ENCODE measurements at regions not wholly inside any gene's neighbourhood (a gene's known extent, or its start where the extent isn't known, plus 50 kb on each side); places are given as distances from the start of the nearest gene placed in this dataset.

DNA sequence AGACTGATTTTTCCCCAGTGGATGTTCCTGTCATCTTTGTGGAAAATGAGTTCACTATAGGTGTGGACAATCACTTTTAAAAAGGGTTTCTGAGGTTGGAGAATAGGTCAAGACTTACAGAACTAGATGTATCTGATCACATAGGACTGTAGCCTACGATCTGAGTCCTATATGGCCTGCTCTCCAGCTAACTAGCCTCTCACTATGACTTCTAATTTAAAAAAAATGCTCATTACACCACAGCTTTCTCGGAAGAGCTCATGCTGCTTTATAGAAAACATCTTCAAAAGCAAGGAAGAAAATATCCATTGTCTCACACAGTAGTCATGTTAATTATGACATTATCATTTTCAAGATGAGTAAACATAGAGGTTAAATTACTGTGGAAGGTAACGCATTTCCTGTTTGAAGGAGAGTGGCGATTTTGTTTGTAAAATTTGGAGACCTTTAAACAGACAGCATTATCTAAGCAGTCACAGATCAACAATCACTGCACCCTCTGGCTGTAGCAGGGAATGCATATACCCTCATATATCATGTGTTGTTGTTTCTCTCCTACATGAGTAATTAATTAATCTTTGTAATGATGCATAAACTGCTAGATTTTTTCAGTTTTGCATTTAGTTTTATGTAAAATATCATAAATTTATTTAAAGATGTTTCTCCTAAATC lies 573.7 kb downstream of the GABRG2 start:
- DNase-seq: no peak
- Histone ChIP-seq H3K36me3 (ENCODE audit: control insufficient read depth, insufficient read depth, low read length) (no peaks in the 10 kb centered on the region), H3K27me3 (replicated peaks; ENCODE audit: control insufficient read depth, insufficient read depth, low read length) (no peaks in the 10 kb centered on the region), H3K4me3 (ENCODE audit: low read depth, low read length) (no peak overlapping the region), H3K4me1 (no peaks in the 10 kb centered on the region), H3K9me3 (no peaks in the 10 kb centered on the region)
- Mint-ChIP-seq H3K4me1 (ENCODE audit: low read depth, unreplicated experiment) (no peaks in the 10 kb centered on the region), H3K27ac (ENCODE audit: unreplicated experiment) (no peak overlapping the region), H3K4me3 (ENCODE audit: unreplicated experiment) (no peak overlapping the region), H3K9me3 (ENCODE audit: unreplicated experiment) (peaks cover 9% of the 10 kb centered on the region), H3K36me3 (ENCODE audit: insufficient read depth, unreplicated experiment) (no peaks in the 10 kb centered on the region), H3K27me3 (ENCODE audit: insufficient read depth, unreplicated experiment) (no peaks in the 10 kb centered on the region)
- CTCF ChIA-PET: interaction anchor here (0.7 kb wide), 1 partner anchor 432 kb away, joined by 4 read pairs; no protein-coding TSS in a partner anchor
- intact Hi-C loops (cut with micrococcal nuclease; ENCODE audit: unreplicated experiment): no loop called here
- BruUV-seq (replicated peaks): no TSS peak
- POLR2A ChIA-PET: no interaction called here
- TF ChIP-seq, protein P1, sequence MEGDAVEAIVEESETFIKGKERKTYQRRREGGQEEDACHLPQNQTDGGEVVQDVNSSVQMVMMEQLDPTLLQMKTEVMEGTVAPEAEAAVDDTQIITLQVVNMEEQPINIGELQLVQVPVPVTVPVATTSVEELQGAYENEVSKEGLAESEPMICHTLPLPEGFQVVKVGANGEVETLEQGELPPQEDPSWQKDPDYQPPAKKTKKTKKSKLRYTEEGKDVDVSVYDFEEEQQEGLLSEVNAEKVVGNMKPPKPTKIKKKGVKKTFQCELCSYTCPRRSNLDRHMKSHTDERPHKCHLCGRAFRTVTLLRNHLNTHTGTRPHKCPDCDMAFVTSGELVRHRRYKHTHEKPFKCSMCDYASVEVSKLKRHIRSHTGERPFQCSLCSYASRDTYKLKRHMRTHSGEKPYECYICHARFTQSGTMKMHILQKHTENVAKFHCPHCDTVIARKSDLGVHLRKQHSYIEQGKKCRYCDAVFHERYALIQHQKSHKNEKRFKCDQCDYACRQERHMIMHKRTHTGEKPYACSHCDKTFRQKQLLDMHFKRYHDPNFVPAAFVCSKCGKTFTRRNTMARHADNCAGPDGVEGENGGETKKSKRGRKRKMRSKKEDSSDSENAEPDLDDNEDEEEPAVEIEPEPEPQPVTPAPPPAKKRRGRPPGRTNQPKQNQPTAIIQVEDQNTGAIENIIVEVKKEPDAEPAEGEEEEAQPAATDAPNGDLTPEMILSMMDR (IDR thresholded peaks at IDR 0.05; ENCODE audit: insufficient read depth in 1 of 2, low read depth in 1 of 2, low read length in 1 of 2, severe bottlenecking in 1 of 2, unreplicated experiment in 1 of 2): no peak

DNA sequence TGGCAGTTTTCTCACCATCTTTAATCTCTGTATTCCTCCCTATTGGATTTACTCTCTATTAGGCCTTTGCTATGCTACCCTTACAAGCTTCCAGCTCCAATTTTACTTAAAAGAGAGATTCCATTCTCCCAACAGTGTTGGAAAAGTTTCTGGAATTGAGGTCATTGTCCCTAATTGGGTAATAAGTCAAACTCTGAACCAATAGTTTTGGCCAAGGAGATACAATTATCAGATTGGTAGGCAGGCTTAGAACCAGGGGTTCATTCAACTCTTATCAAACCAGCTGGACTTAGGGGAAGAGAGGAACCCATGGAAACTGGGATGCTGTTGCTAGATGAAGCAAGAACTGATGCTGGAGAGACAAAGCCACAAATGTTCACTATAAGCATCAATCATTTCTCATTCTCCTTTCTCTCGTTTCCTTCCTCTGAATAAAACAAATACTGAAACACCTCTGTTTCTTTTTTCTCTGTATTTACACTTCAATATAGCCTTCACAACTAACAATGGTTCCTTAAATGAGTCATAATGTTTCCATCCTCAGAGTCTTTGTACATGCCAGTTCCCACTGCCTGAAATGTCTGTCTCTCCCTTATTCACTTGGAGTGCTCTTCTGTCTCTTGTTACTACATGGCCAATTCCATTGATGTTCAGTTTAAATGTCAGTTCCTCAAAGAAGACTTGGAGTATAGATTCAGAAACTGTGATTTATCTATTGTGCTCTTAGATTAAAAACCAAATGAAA lies 587.3 kb downstream of the GABRG2 start:
- H3K4me1 ChIP-seq: no peaks in the 10 kb centered on the region
- no peaks in the 10 kb centered on the region for H3K36me3 ChIP-seq (ENCODE audit: control insufficient read depth, insufficient read depth, low read length)
- no peak for DNase-seq
- BruUV-seq (replicated peaks): no TSS peak
- H3K4me3 ChIP-seq (ENCODE audit: low read depth, low read length): no peak overlapping the region
- no peaks in the 10 kb centered on the region for H3K27me3 ChIP-seq (replicated peaks; ENCODE audit: control insufficient read depth, insufficient read depth, low read length)
- H3K27ac Mint-ChIP-seq (ENCODE audit: unreplicated experiment): no peak overlapping the region
- intact Hi-C loops (cut with micrococcal nuclease; ENCODE audit: unreplicated experiment): no loop called here
- H3K9me3 ChIP-seq: no peaks in the 10 kb centered on the region
- no peaks in the 10 kb centered on the region for H3K27me3 Mint-ChIP-seq (ENCODE audit: insufficient read depth, unreplicated experiment)
- H3K4me1 Mint-ChIP-seq (ENCODE audit: low read depth, unreplicated experiment): no peaks in the 10 kb centered on the region
- CTCF ChIA-PET: no interaction called here
- H3K4me3 Mint-ChIP-seq (ENCODE audit: unreplicated experiment): no peak overlapping the region
- no peaks in the 10 kb centered on the region for H3K36me3 Mint-ChIP-seq (ENCODE audit: insufficient read depth, unreplicated experiment)
- peaks cover 23% of the 10 kb centered on the region for H3K9me3 Mint-ChIP-seq (ENCODE audit: unreplicated experiment)
- TF ChIP-seq, protein P1 (IDR thresholded peaks at IDR 0.05; ENCODE audit: insufficient read depth in 1 of 2, low read depth in 1 of 2, low read length in 1 of 2, severe bottlenecking in 1 of 2, unreplicated experiment in 1 of 2): no peak
- POLR2A ChIA-PET: no interaction called here

DNA sequence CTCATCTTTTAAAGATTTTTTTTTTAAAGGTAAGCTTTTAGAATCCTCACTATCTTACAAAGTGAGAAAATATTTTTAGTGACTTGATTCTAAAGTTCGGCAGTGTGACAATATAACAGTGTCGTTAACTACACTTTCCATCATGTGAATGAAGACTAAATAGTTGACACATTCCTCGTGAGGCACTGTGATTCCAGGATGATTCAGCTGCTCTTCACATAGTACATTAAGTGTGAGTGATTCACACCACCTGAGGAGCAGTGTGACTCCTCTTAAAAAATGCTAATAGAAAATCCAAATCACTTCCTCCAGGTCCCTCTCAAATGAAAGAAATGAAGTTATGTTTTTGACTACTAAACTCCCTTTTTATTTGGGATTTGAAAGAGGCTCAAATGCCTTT lies 589.5 kb downstream of the GABRG2 start:
- CTCF ChIA-PET: no interaction called here
- no peaks in the 10 kb centered on the region for H3K4me1 Mint-ChIP-seq (ENCODE audit: low read depth, unreplicated experiment)
- H3K27me3 Mint-ChIP-seq (ENCODE audit: insufficient read depth, unreplicated experiment): no peaks in the 10 kb centered on the region

More for the DNA sequence above, 589.5 kb downstream of the GABRG2 start:
- Histone ChIP-seq H3K9me3 (no peaks in the 10 kb centered on the region), H3K36me3 (ENCODE audit: control insufficient read depth, insufficient read depth, low read length) (no peaks in the 10 kb centered on the region), H3K4me1 (no peaks in the 10 kb centered on the region), H3K4me3 (ENCODE audit: low read depth, low read length) (no peak overlapping the region), H3K27me3 (replicated peaks; ENCODE audit: control insufficient read depth, insufficient read depth, low read length) (no peaks in the 10 kb centered on the region)
- POLR2A ChIA-PET: no interaction called here
- Mint-ChIP-seq H3K4me3 (ENCODE audit: unreplicated experiment) (no peak overlapping the region), H3K27ac (ENCODE audit: unreplicated experiment) (no peak overlapping the region), H3K9me3 (ENCODE audit: unreplicated experiment) (peaks cover 4% of the 10 kb centered on the region), H3K36me3 (ENCODE audit: insufficient read depth, unreplicated experiment) (no peaks in the 10 kb centered on the region)
- no TSS peak for BruUV-seq (replicated peaks)
- no peak for DNase-seq
- intact Hi-C loops (cut with micrococcal nuclease; ENCODE audit: unreplicated experiment): no loop called here
- TF ChIP-seq, protein P1 (IDR thresholded peaks at IDR 0.05; ENCODE audit: insufficient read depth in 1 of 2, low read depth in 1 of 2, low read length in 1 of 2, severe bottlenecking in 1 of 2, unreplicated experiment in 1 of 2): no peak

Data from Caco-2 (cell line).